Smooth muscle cell (in vitro differentiated cells): ENCODE measurements at regions not wholly inside any gene's neighbourhood (a gene's known extent, or its start where the extent isn't known, plus 50 kb on each side); places are given as distances from the start of the nearest gene placed in this dataset.

Experiments
- DNase-seq: peaks from one replicate; lab custom pipeline; 2025; ENCODE audit not compliant: unreplicated experiment; lab: John Stamatoyannopoulos, UW
- H2AFZ ChIP-seq: fragments of 200-600 bp; sonication (generic); 2 replicates; pipeline ENCODE4 v1.6.0; 2016; ENCODE audit warnings: antibody characterized with exemption, low read depth, mild to moderate bottlenecking
- H3F3A ChIP-seq: fragments of 200-600 bp; sonication (generic); 2 replicates; pipeline ENCODE4 v1.6.0; 2017; ENCODE audit warnings: antibody characterized with exemption, low read depth
- H3K27ac ChIP-seq: fragments of 200-600 bp; sonication (generic); 2 replicates; pipeline ENCODE4 v1.5.1; 2016; ENCODE audit warnings: low read depth, mild to moderate bottlenecking
- H3K27me3 ChIP-seq: fragments of 200-600 bp; sonication (generic); 2 replicates; pipeline ENCODE4 v1.6.1; 2016; ENCODE audit warnings: low read depth, mild to moderate bottlenecking
- H3K36me3 ChIP-seq: fragments of 200-600 bp; sonication (generic); 2 replicates; pipeline ENCODE4 v1.5.1; 2016; ENCODE audit warnings: low read depth
- H3K4me1 ChIP-seq: fragments of 200-600 bp; sonication (generic); 2 replicates; pipeline ENCODE4 v1.5.1; 2016; ENCODE audit warnings: low read depth
- H3K4me2 ChIP-seq: fragments of 200-600 bp; sonication (generic); 2 replicates; pipeline ENCODE4 v1.6.0; 2016; ENCODE audit warnings: mild to moderate bottlenecking
- H3K4me3 ChIP-seq: fragments of 200-600 bp; sonication (generic); 2 replicates; pipeline ENCODE4 v1.5.1; 2016; ENCODE audit warnings: mild to moderate bottlenecking
- H3K79me2 ChIP-seq: fragments of 200-600 bp; sonication (generic); 2 replicates; pipeline ENCODE4 v1.6.0; 2016; ENCODE audit warnings: low read depth, mild to moderate bottlenecking
- H3K9ac ChIP-seq: fragments of 200-600 bp; sonication (generic); 2 replicates; pipeline ENCODE4 v1.6.0; 2016; ENCODE audit warnings: low read depth
- H3K9me3 ChIP-seq: fragments of 200-600 bp; sonication (generic); replicated peaks from 2 replicates; pipeline ENCODE4 v1.5.1; 2016; ENCODE audit warnings: low read depth
- H4K20me1 ChIP-seq: fragments of 200-600 bp; sonication (generic); 2 replicates; pipeline ENCODE4 v1.6.0; 2016; ENCODE audit warnings: low read depth
- WGBS: methylation state at CpG from one replicate; pipeline ENCODE4 v1.1.7; 2016; ENCODE audit warnings: low lambda C conversion rate; 5-methylcytosine and 5-hydroxymethylcytosine counted together
- TF ChIP-seq, protein P1 (sequence below): fragments of 200-600 bp; sonication (generic); IDR thresholded peaks from 2 replicates; pipeline ENCODE4 v1.5.1; 2017; ENCODE audit warnings: borderline replicate concordance, mild to moderate bottlenecking, antibody characterized with exemption; ENCODE audit not compliant: insufficient read depth, poor library complexity, severe bottlenecking

DNA sequence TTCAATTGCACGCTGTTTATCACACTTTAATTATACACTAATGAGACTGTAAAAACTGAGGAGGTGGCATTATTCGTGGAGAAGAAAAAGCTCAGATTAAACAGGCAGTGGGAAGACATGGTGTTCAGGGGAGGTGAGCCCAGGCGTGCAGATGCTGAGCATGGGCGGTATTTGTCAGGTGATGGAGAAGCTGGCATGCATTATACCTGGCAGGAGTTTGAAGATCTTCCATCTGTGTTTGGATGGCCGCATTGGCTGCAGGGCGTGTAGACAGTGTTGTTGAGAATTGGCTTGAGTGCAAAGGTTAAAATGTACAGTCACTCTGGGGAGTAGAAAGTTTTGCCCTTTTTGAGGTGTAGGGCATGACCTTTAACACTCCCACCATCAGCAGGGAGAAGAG lies 213.8 kb downstream of the ERMARD start:
- Histone ChIP-seq H3K9me3 (no peaks in the 10 kb centered on the region), H3F3A (no peaks in the 10 kb centered on the region), H3K4me3 (no peak overlapping the region), H2AFZ (no peak overlapping the region), H3K9ac (no peak overlapping the region), H3K4me2 (no peak overlapping the region), H3K4me1 (no peaks in the 10 kb centered on the region), H4K20me1 (no peaks in the 10 kb centered on the region), H3K79me2 (no peaks in the 10 kb centered on the region), H3K36me3 (no peaks in the 10 kb centered on the region), H3K27ac (no peak overlapping the region), H3K27me3 (no peaks in the 10 kb centered on the region)
- no peak for DNase-seq
- 77% methylated on average over 6 of the region's 6 CpGs for WGBS
- TF ChIP-seq, protein P1, sequence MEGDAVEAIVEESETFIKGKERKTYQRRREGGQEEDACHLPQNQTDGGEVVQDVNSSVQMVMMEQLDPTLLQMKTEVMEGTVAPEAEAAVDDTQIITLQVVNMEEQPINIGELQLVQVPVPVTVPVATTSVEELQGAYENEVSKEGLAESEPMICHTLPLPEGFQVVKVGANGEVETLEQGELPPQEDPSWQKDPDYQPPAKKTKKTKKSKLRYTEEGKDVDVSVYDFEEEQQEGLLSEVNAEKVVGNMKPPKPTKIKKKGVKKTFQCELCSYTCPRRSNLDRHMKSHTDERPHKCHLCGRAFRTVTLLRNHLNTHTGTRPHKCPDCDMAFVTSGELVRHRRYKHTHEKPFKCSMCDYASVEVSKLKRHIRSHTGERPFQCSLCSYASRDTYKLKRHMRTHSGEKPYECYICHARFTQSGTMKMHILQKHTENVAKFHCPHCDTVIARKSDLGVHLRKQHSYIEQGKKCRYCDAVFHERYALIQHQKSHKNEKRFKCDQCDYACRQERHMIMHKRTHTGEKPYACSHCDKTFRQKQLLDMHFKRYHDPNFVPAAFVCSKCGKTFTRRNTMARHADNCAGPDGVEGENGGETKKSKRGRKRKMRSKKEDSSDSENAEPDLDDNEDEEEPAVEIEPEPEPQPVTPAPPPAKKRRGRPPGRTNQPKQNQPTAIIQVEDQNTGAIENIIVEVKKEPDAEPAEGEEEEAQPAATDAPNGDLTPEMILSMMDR, result no peak

DNA sequence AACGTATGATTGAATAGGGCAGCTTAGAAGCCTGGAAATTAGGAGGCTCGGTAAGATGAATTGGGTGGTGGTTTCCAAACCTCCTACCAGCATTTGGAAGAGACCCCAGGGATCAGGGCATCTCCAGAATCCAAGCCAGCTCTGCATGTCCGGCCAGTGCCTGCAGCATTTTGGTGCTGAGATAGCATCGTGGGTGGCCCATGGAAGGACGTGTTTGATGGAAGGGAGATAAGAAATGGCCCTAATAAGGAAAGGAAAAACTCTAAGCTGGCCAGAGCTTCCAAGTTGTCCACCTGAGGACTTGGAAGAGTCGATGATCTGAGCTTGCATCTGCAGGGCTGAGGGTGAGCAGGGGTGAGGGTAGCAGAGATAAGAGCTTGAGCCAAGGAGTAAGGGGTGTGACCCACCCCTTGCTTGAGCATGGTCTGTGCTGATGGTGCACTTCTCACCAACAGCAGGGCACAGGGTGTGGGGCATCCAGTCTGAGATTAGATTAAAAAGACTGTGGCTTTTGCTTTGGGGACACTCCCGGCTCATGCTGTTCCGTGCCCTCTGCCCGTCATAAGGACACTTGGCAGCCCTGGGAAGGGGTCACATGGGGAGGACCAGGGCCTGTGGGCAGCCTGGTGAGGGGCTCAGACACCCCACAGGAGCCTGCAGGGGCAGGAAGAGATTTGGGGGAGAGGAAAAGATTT lies 213.2 kb downstream of the ERMARD start:
- H3K4me3 ChIP-seq, result no peak overlapping the region
- no peaks in the 10 kb centered on the region for H3K27me3 ChIP-seq
- 86% methylated on average over 9 of the region's 9 CpGs for WGBS
- no peak overlapping the region for H2AFZ ChIP-seq
- H4K20me1 ChIP-seq, result no peaks in the 10 kb centered on the region
- TF ChIP-seq, protein P1, result no peak
- no peaks in the 10 kb centered on the region for H3K36me3 ChIP-seq
- no peaks in the 10 kb centered on the region for H3K9me3 ChIP-seq
- no peak for DNase-seq
- no peak overlapping the region for H3K27ac ChIP-seq
- no peak overlapping the region for H3K9ac ChIP-seq
- no peaks in the 10 kb centered on the region for H3K79me2 ChIP-seq
- H3F3A ChIP-seq, result no peaks in the 10 kb centered on the region
- H3K4me2 ChIP-seq, result no peak overlapping the region
- H3K4me1 ChIP-seq, result no peaks in the 10 kb centered on the region

DNA sequence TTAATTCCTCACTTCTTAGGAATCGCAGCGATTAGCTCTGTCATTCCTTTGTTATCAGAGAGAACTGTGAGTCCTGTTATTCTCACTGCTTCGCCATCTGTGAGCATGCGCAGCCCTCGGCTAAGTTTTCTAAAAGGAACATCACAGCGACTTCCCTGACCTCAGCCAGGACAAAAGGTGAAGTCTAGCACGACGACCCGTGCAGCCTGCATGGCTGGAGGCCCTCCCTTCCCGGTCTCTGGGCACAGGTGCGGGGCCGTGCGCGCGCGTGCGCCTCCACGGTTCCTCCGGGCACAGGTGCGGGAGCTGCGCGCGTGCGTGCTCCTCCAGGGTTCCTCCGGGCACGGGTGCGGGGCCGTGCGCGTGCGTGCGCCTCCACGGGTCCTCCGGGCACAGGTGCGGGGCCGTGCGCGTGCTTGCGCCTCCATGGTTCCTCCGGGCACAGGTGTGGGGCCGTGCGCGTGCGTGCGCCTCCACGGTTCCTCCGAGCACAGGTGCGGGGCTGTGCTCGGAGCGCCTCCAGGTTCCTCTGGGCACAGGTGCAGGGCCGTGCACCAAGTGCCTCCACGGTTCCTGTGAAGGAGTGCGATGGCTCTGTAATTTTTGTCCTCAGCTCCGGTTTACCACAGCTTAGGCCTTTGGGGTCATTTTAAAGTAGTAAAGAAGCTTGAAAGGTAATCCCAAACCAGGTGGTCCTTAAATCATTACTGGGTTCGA lies 212.3 kb downstream of the ERMARD start:
- 98% methylated on average over 42 of the region's 55 CpGs for WGBS
- Histone ChIP-seq H3K36me3 (no peaks in the 10 kb centered on the region), H3K27me3 (no peaks in the 10 kb centered on the region), H3K27ac (no peak overlapping the region), H3K4me2 (no peak overlapping the region), H3K9ac (no peak overlapping the region), H3K79me2 (no peaks in the 10 kb centered on the region), H4K20me1 (no peaks in the 10 kb centered on the region), H3K4me3 (no peak overlapping the region), H3K9me3 (no peaks in the 10 kb centered on the region), H3F3A (no peaks in the 10 kb centered on the region), H3K4me1 (no peaks in the 10 kb centered on the region), H2AFZ (no peak overlapping the region)
- TF ChIP-seq, protein P1, result no peak
- DNase-seq, result no peak
